ENCODE measurements at regions not wholly inside any gene's neighbourhood (a gene's known extent, or its start where the extent isn't known, plus 50 kb on each side); places are given as distances from the start of the nearest gene placed in this dataset.

DNA sequence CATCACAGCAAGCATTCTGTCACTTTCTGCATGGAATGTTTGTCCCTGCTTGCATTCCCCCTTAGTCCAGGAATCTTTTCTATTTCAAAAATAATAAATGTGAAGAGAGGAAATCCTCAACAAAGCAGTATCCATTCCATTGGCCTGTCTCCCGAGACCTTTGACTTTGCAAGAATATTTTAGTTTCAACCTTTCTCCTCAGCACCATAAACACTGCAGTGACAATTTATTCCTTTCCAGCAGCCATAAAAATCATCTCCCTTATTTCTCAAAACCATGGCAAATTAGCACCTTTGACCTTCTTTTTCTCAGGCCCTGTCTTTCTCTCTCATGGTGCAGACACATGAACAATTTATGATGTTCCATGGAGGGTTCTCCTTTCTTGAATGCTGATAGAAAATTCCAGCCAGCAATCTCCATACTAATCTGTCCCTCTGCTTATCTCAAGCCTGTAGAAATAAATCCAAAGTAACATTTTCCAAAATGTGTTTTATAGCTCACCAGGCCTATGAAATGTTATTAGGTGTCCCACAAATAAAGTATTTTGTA is 352.1 kb upstream of the CCL2 start:
- TF ChIP-seq YY1 (IDR thresholded peaks at IDR 0.05; ENCODE audit: insufficient read depth, insufficient read length) (no peak), ZNF274 (IDR thresholded peaks at IDR 0.05; ENCODE audit: low read depth, low read length) (no peak)
